ENCODE measurements at regions not wholly inside any gene's neighbourhood (a gene's known extent, or its start where the extent isn't known, plus 50 kb on each side); places are given as distances from the start of the nearest gene placed in this dataset.

DNA sequence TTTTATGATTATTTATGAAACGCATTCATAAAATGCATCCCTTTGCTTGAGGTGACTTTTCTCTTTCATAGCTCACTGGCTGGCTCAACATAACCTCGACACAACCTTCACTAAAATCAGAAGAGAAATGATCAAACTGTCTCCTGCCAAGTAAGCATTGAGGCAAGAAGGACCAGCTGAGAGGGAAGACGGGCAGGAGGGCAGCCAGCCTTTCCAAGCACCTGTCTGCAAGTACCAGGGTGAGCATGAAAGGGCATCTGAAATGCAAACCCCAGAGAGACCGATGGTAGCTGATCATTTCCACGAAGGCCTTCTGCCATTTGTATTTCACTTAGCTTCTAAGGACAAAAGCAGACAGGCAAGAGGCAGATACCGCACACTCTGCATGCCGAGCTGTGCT is 52.1 kb upstream of the RPH3AL start:
- CTCF ChIA-PET (ENCODE audit: partially characterized antibody): interaction anchor here (0.9 to 1.2 kb wide), 4 partner anchors 11 to 296 kb away, joined by 3 read pairs; no protein-coding TSS in a partner anchor
- no peak overlapping the region for H3K27ac ChIP-seq (ENCODE audit: low read depth, low read length)
- no peak overlapping the region for H3K18ac ChIP-seq (ENCODE audit: extremely low read depth, low read length)
- no peak for TF ChIP-seq ATF3 (IDR thresholded peaks at IDR 0.05; ENCODE audit: insufficient read depth, low read depth, low read length)
- no peak for TF ChIP-seq POLR2A (IDR thresholded peaks at IDR 0.05; ENCODE audit: control extremely low read depth in 1 of 2, low read depth in 2 of 2, low read length in 2 of 2)
- TF ChIP-seq SP2 (IDR thresholded peaks at IDR 0.05; ENCODE audit: low read length): no peak
- no peak for TF ChIP-seq SIX5 (IDR thresholded peaks at IDR 0.05; ENCODE audit: low read depth, low read length)
- TF ChIP-seq EGR1 (IDR thresholded peaks at IDR 0.05; ENCODE audit: borderline replicate concordance, low read depth, low read length): no peak
- no peak overlapping the region for H3K4me2 ChIP-seq (ENCODE audit: insufficient read depth in 1 of 2, low read depth in 2 of 2, low read length in 2 of 2)
- H4K5ac ChIP-seq (ENCODE audit: insufficient read length, low read depth, low read length): no peak overlapping the region
- H4K8ac ChIP-seq (ENCODE audit: extremely low read depth, insufficient read depth, low read length): no peak overlapping the region
- no peak overlapping the region for H2BK12ac ChIP-seq (ENCODE audit: low read depth, low read length)
- no peak overlapping the region for H3K4ac ChIP-seq (replicated peaks; ENCODE audit: insufficient read length, low read depth, low read length)
- H3K23me2 ChIP-seq (ENCODE audit: low read depth, low read length): no peaks in the 10 kb centered on the region; the same call in 1 of the 2 replicates
- no peak overlapping the region for H3K56ac ChIP-seq (replicated peaks; ENCODE audit: insufficient read length, low read depth, low read length)
- H2BK15ac ChIP-seq (ENCODE audit: low read length): no peak overlapping the region
- no peak overlapping the region for H4K91ac ChIP-seq (replicated peaks; ENCODE audit: insufficient read length, low read length)
- H2BK5ac ChIP-seq (ENCODE audit: low read depth, low read length): no peak overlapping the region
- no peak overlapping the region for H2BK120ac ChIP-seq (replicated peaks; ENCODE audit: low read depth, low read length)
- DNase-seq (ENCODE audit: low read depth in 1 of 2, low spot score in 2 of 2) (no peak), FAIRE-seq (no peak)
- no peaks in the 10 kb centered on the region for H4K20me1 ChIP-seq (replicated peaks in 1 of 2; ENCODE audit: control insufficient read depth in 1 of 2, insufficient read depth in 2 of 2, low read length in 2 of 2)
- H2AFZ ChIP-seq (ENCODE audit: low read length): no peak overlapping the region
- H3K23ac ChIP-seq (ENCODE audit: insufficient read length): no peak overlapping the region
- 0 out of 4 replicates have a peak, but pooled peaks cover 0 to 2% of the 10 kb centered on the region in 2 experiments for H3K9me3 ChIP-seq (ENCODE audit: insufficient read depth in 2 of 2, low read depth in 1 of 2, low read length in 1 of 2)
- no peak overlapping the region for H3K4me3 ChIP-seq (ENCODE audit: extremely low read depth in 1 of 4, insufficient read depth in 2 of 4, low read depth in 3 of 4, low read length in 4 of 4)
- H3K27me3 ChIP-seq (replicated peaks in 1 of 4; ENCODE audit: control insufficient read depth in 3 of 4, extremely low read depth in 1 of 4, insufficient read depth in 3 of 4, low read length in 3 of 4): no peaks in the 10 kb centered on the region
- no peak overlapping the region for H3K9ac ChIP-seq (replicated peaks in 1 of 4; ENCODE audit: extremely low read depth in 1 of 4, low read depth in 3 of 4, low read length in 3 of 4)
- H2BK20ac ChIP-seq (ENCODE audit: low read length): no peak overlapping the region
- POLR2A ChIA-PET (ENCODE audit: partially characterized antibody): interaction anchor here (1.0 kb wide), 1 partner anchor 12 kb away, joined by 3 read pairs; no protein-coding TSS in a partner anchor
- peaks cover 0 to 2% (median 0%) of the 10 kb centered on the region in 4 experiments; a peak in 1 of 7 replicates for H3K4me1 ChIP-seq (replicated peaks in 1 of 4; ENCODE audit: control insufficient read depth in 3 of 4, insufficient read depth in 4 of 4, low read length in 3 of 4)
- no peaks in the 10 kb centered on the region for H3K79me1 ChIP-seq (ENCODE audit: low read depth, low read length)
- no peaks in the 10 kb centered on the region for H3K36me3 ChIP-seq (ENCODE audit: control insufficient read depth in 2 of 4, insufficient read depth in 4 of 4, low read length in 3 of 4)
- 86% methylated on average over 7 of the region's 7 CpGs; no CpG with 5 or more reads in 1 of the 2 experiments for WGBS, 2 experiments (ENCODE audit: extremely low coverage in 1 of 2, insufficient coverage in 1 of 2, insufficient read length in 1 of 2, insufficient replicate concordance in 2 of 2, low coverage in 1 of 2, low lambda C conversion rate in 2 of 2, missing lambda C conversion rate in 1 of 2)
- no peak overlapping the region for H2AK5ac ChIP-seq (ENCODE audit: low read depth, low read length)
- H3K79me2 ChIP-seq (ENCODE audit: control insufficient read depth in 1 of 2, insufficient read depth in 2 of 2, low read length in 2 of 2): no peaks in the 10 kb centered on the region
- H3K14ac ChIP-seq (ENCODE audit: insufficient read length): no peak overlapping the region

Measured in H1 (cell line).